ENCODE measurements at regions not wholly inside any gene's neighbourhood (a gene's known extent, or its start where the extent isn't known, plus 50 kb on each side); places are given as distances from the start of the nearest gene placed in this dataset.

GRCh38 chr3:194800002-194800401 lies 114.3 kb downstream of the FAM43A start:
- no peak for TF ChIP-seq MXI1 (IDR thresholded peaks at IDR 0.05; ENCODE audit: low read depth, low read length)
- TF ChIP-seq NRF1 (IDR thresholded peaks at IDR 0.05; ENCODE audit: low read depth, low read length), result no peak
- TF ChIP-seq EP300 (IDR thresholded peaks at IDR 0.05; ENCODE audit: borderline replicate concordance in 1 of 2, low read depth in 1 of 2, low read length in 1 of 2), result no peak
- TF ChIP-seq POLR2AphosphoS5 (IDR thresholded peaks at IDR 0.05; ENCODE audit: low read depth, low read length), result no peak
